ENCODE measurements at regions not wholly inside any gene's neighbourhood (a gene's known extent, or its start where the extent isn't known, plus 50 kb on each side); places are given as distances from the start of the nearest gene placed in this dataset.
A peak's percentile ranks its signal among the peaks of the same experiment; 100 is the strongest.
"Not testable (repeated sequence)": the region's sequence is repeated elsewhere in the genome, so short reads cannot be mapped to it uniquely, and the experiment has no call there.

- TF ChIP-seq POLR2A (IDR thresholded peaks at IDR 0.05; ENCODE audit: low read depth, low read length) = no peak
- DNase-seq (ENCODE audit: insufficient read length, low spot score) (no peak), FAIRE-seq (no peak)
Measured at GRCh38 chr6:85115376-85115775, 334.5 kb upstream of the NT5E start.

GRCh38 chr6:85114581-85114935 lies 335.3 kb upstream of the NT5E start:
- TF ChIP-seq POLR2A (IDR thresholded peaks at IDR 0.05; ENCODE audit: low read depth, low read length) = no peak
- DNase-seq (ENCODE audit: insufficient read length, low spot score) (no peak), FAIRE-seq (no peak)

- DNase-seq (ENCODE audit: insufficient read length, low spot score) (no peak), FAIRE-seq (no peak)
- no peak for TF ChIP-seq POLR2A (IDR thresholded peaks at IDR 0.05; ENCODE audit: low read depth, low read length)
Measured at GRCh38 chr6:85113934-85114580, 335.8 kb upstream of the NT5E start.

DNA sequence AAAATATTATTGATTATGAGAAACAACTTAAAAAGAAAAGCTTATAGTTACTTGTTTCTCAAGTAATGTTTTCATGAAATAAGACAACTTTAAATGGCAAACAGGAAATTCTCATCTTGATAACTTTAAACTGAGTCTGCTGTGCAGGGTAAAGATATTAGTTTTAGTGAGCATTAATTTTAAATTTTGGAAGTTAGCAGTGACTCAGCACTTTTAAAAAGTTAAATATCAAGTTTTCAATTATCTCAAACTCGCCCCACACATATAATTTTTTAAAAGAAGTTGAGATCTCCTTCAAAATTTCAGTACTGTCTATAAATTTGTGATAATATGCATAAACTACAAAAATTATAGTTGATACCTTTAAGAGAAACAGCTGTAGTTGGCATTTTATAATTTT lies 337.3 kb upstream of the NT5E start:
- FAIRE-seq (no peak), DNase-seq (ENCODE audit: insufficient read length, low spot score) (no peak)
- no peak for TF ChIP-seq POLR2A (IDR thresholded peaks at IDR 0.05; ENCODE audit: low read depth, low read length)

- DNase-seq (ENCODE audit: insufficient read length, low spot score) = no peak
- no peak for TF ChIP-seq POLR2A (IDR thresholded peaks at IDR 0.05; ENCODE audit: low read depth, low read length)
- no peak for FAIRE-seq
Measured at GRCh38 chr6:85111481-85112011, 338.3 kb upstream of the NT5E start.

- FAIRE-seq (no peak), DNase-seq (ENCODE audit: insufficient read length, low spot score) (no peak)
- no peak for TF ChIP-seq POLR2A (IDR thresholded peaks at IDR 0.05; ENCODE audit: low read depth, low read length)
Measured at GRCh38 chr6:85110943-85111342, 338.9 kb upstream of the NT5E start.

DNA sequence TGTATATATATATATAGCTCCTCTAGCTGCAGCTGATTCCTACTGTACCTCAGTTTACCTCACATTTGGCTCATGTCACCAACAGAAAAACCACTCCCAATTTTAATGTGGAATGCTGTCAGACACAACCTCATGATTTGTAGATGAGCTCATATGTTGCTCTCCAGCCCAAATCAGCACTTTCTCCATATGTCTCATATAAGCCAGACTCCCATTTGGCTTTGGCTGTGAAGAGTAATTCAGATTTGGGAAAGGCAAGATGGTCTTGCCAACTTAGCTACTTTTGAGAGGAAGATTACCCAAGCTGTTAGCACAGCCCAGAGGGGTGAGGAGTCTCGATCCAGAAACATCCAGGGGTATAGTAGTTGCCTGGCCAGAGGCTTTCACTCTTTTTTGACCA lies 342.2 kb upstream of the NT5E start:
- FAIRE-seq = no peak
- TF ChIP-seq POLR2A (IDR thresholded peaks at IDR 0.05; ENCODE audit: low read depth, low read length) = no peak
- DNase-seq (ENCODE audit: insufficient read length, low spot score) = no peak

GRCh38 chr6:85096976-85097375 lies 332.6 kb upstream of the TBX18 start:
- no peak for TF ChIP-seq POLR2A (IDR thresholded peaks at IDR 0.05; ENCODE audit: low read depth, low read length)
- no peak for DNase-seq (ENCODE audit: insufficient read length, low spot score)
- no peak for FAIRE-seq

- TF ChIP-seq POLR2A (IDR thresholded peaks at IDR 0.05; ENCODE audit: low read depth, low read length) = no peak
- FAIRE-seq = no peak
- no peak for DNase-seq (ENCODE audit: insufficient read length, low spot score)
Measured at GRCh38 chr6:85092226-85092625, 327.8 kb upstream of the TBX18 start.

DNA sequence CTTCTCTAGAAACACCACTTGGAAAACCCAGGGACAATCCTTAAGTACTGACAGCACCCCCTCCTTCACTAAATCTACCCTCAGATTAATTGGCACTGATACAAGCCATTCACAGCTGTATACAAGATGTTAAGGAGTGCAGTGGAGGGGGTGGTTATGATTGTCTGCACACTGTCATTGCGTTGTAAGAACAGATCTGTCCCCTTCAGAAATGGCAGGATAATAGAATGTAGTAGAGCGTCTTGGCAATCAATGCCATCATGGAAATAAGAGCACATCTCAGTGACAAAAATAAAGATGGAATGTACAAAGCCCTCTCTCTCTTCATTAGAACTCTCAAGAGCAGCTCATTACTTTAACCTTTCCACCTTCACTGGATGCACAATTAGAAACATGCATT lies 324.9 kb upstream of the TBX18 start:
- DNase-seq (ENCODE audit: insufficient read length, low spot score) (no peak), FAIRE-seq (no peak)
- TF ChIP-seq POLR2A (IDR thresholded peaks at IDR 0.05; ENCODE audit: low read depth, low read length) = no peak

GRCh38 chr6:85085875-85086274 lies 321.5 kb upstream of the TBX18 start:
- no peak for FAIRE-seq
- no peak for DNase-seq (ENCODE audit: insufficient read length, low spot score)
- no peak for TF ChIP-seq POLR2A (IDR thresholded peaks at IDR 0.05; ENCODE audit: low read depth, low read length)

DNA sequence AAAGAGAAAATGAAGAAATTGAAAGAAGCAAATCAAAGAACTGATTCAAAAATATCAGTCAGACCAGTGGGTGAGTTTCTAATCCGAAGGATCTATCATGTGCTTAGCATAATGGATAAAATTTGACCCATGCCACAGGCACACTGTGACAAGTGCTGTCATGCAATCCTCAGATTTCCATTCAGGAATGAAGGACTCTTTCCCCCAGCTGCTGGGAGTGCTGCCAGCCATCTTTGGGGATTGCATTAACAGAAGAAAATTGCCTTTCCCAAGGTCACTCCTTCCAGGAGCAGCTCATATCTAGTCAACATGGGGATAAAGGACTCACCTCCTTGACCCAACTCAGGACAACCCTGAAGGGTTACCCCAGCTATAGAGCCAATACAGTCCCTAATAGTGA lies 316.7 kb upstream of the TBX18 start:
- no peak for FAIRE-seq
- no peak for DNase-seq (ENCODE audit: insufficient read length, low spot score)
- TF ChIP-seq POLR2A (IDR thresholded peaks at IDR 0.05; ENCODE audit: low read depth, low read length) = no peak

GRCh38 chr6:85079761-85080160 lies 315.4 kb upstream of the TBX18 start:
- no peak for FAIRE-seq
- TF ChIP-seq POLR2A (IDR thresholded peaks at IDR 0.05; ENCODE audit: low read depth, low read length) = no peak
- no peak for DNase-seq (ENCODE audit: insufficient read length, low spot score)

GRCh38 chr6:85078058-85078457 lies 313.7 kb upstream of the TBX18 start:
- peak; percentile 93 for FAIRE-seq
- DNase-seq (ENCODE audit: insufficient read length, low spot score) = peak; percentile 30
- no peak for TF ChIP-seq POLR2A (IDR thresholded peaks at IDR 0.05; ENCODE audit: low read depth, low read length)

GRCh38 chr6:85077098-85077497 lies 312.7 kb upstream of the TBX18 start:
- no peak for TF ChIP-seq POLR2A (IDR thresholded peaks at IDR 0.05; ENCODE audit: low read depth, low read length)
- DNase-seq (ENCODE audit: insufficient read length, low spot score) (no peak), FAIRE-seq (no peak)

DNA sequence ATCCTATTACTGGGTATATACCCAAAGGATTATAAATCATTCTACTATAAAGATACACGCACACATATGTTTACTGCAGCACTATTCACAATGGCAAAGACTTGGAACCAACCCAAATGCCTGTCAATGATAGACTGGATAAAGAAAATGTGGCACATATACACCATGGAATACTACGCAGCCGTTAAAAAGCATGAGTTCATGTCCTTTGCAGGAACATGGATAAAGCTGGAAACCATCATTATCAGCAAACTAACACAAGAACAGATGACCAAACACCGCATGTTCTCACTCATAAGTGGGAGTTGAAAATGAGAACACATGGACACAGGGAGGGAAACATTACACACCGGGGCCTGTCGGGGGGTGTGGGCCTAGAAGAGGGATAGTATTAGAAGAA lies 307.4 kb upstream of the TBX18 start:
- DNase-seq (ENCODE audit: insufficient read length, low spot score); FAIRE-seq: not testable (repeated sequence)

Measured in H54 (cell line).